ENCODE measurements at regions not wholly inside any gene's neighbourhood (a gene's known extent, or its start where the extent isn't known, plus 50 kb on each side); places are given as distances from the start of the nearest gene placed in this dataset.

- no peak overlapping the region for H3K4me3 Mint-ChIP-seq
- CTCF ChIA-PET, result no interaction called here
- H3K27me3 Mint-ChIP-seq, result no peaks in the 10 kb centered on the region
- H3K27ac Mint-ChIP-seq, result no peak overlapping the region
- DNase-seq, result no peak
- H3K27ac ChIP-seq (ENCODE audit: low read depth, low read length), result no peak overlapping the region
- no peaks in the 10 kb centered on the region for H3K9me3 ChIP-seq (ENCODE audit: control insufficient read depth in 2 of 3, low read length in 3 of 3)
- no peak overlapping the region for H3K4me3 ChIP-seq (ENCODE audit: low read length)
- intact Hi-C loops (cut with micrococcal nuclease), result no loop called here
- no peak for ATAC-seq
- H3K36me3 Mint-ChIP-seq, result no peaks in the 10 kb centered on the region
- no peaks in the 10 kb centered on the region for H3K4me1 Mint-ChIP-seq
- no peaks in the 10 kb centered on the region for H3K27me3 ChIP-seq (ENCODE audit: control insufficient read depth in 2 of 2, insufficient read depth in 2 of 2, low read length in 2 of 2)
- POLR2A ChIA-PET, result no interaction called here
- peaks cover 0 to 33% (median 2%) of the 10 kb centered on the region in 11 donors for H3K9me3 Mint-ChIP-seq
- no peaks in the 10 kb centered on the region for H3K36me3 ChIP-seq (ENCODE audit: control insufficient read depth in 2 of 3, insufficient read depth in 3 of 3, low read length in 3 of 3)
- no peaks in the 10 kb centered on the region for H3K4me1 ChIP-seq (ENCODE audit: control insufficient read depth in 2 of 2, insufficient read depth in 2 of 2, low read length in 2 of 2)
Observed at GRCh38 chr4:12178614-12179610, 750.2 kb upstream of the HS3ST1 start.

DNA sequence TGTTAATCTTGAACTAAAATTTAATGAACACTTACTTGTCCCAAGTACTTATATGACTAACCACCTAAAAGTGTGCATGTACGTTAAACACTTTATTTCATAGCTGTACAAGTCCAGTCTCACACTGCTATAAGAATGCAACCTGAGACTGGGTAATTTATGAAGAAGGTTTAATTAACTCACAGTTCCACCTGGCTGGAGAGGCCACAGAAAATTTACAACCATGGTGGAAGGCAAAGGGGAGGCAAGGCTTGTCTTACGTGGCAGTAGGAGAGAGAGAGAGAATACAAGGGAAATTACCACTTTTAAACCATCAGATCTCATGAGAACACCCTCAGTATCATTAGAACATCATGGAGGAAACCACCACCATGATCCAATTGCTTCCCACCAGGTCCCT lies 748.7 kb upstream of the HS3ST1 start:
- no peaks in the 10 kb centered on the region for H3K4me1 Mint-ChIP-seq
- Histone ChIP-seq H3K27me3 (ENCODE audit: control insufficient read depth in 2 of 2, insufficient read depth in 2 of 2, low read length in 2 of 2) (no peaks in the 10 kb centered on the region), H3K4me3 (ENCODE audit: low read length) (no peak overlapping the region), H3K4me1 (ENCODE audit: control insufficient read depth in 2 of 2, insufficient read depth in 2 of 2, low read length in 2 of 2) (no peaks in the 10 kb centered on the region), H3K36me3 (ENCODE audit: control insufficient read depth in 2 of 3, insufficient read depth in 3 of 3, low read length in 3 of 3) (no peaks in the 10 kb centered on the region), H3K27ac (ENCODE audit: low read depth, low read length) (no peak overlapping the region), H3K9me3 (ENCODE audit: control insufficient read depth in 2 of 3, low read length in 3 of 3) (no peaks in the 10 kb centered on the region)
- H3K27me3 Mint-ChIP-seq, result no peaks in the 10 kb centered on the region
- DNase-seq (no peak), ATAC-seq (no peak)
- no peak overlapping the region for H3K4me3 Mint-ChIP-seq
- no peak overlapping the region for H3K27ac Mint-ChIP-seq
- H3K36me3 Mint-ChIP-seq, result no peaks in the 10 kb centered on the region
- intact Hi-C loops (cut with micrococcal nuclease), result no loop called here
- CTCF ChIA-PET, result no interaction called here
- POLR2A ChIA-PET, result no interaction called here
- H3K9me3 Mint-ChIP-seq, result peaks cover 0 to 25% (median 3%) of the 10 kb centered on the region in 11 donors

- no peaks in the 10 kb centered on the region for H3K27me3 ChIP-seq (ENCODE audit: control insufficient read depth in 2 of 2, insufficient read depth in 2 of 2, low read length in 2 of 2)
- no peaks in the 10 kb centered on the region for H3K4me1 ChIP-seq (ENCODE audit: control insufficient read depth in 2 of 2, insufficient read depth in 2 of 2, low read length in 2 of 2)
- Mint-ChIP-seq H3K4me1 (no peaks in the 10 kb centered on the region), H3K36me3 (peaks cover 0 to 6% (median 0%) of the 10 kb centered on the region in 5 donors), H3K27me3 (peaks cover 0 to 6% (median 0%) of the 10 kb centered on the region in 5 donors), H3K4me3 (no peak overlapping the region), H3K27ac (no peak overlapping the region), H3K9me3 (peaks cover 0 to 25% (median 1%) of the 10 kb centered on the region in 11 donors)
- ChIA-PET CTCF (no interaction called here), POLR2A (no interaction called here)
- H3K36me3 ChIP-seq (ENCODE audit: control insufficient read depth in 2 of 3, insufficient read depth in 3 of 3, low read length in 3 of 3), result no peaks in the 10 kb centered on the region
- intact Hi-C loops (cut with micrococcal nuclease), result no loop called here
- no peak overlapping the region for H3K4me3 ChIP-seq (ENCODE audit: low read length)
- H3K27ac ChIP-seq (ENCODE audit: low read depth, low read length), result no peak overlapping the region
- DNase-seq, result no peak
- ATAC-seq, result no peak
- H3K9me3 ChIP-seq (ENCODE audit: control insufficient read depth in 2 of 3, low read length in 3 of 3), result no peaks in the 10 kb centered on the region
Observed at GRCh38 chr4:12173496-12173895, 744.8 kb upstream of the HS3ST1 start.

- ChIA-PET CTCF (no interaction called here), POLR2A (no interaction called here)
- H3K9me3 ChIP-seq (ENCODE audit: control insufficient read depth in 2 of 3, low read length in 3 of 3), result no peaks in the 10 kb centered on the region
- Mint-ChIP-seq H3K27ac (no peak overlapping the region), H3K4me3 (no peak overlapping the region), H3K27me3 (peaks cover 0 to 6% (median 0%) of the 10 kb centered on the region in 5 donors), H3K4me1 (no peaks in the 10 kb centered on the region), H3K36me3 (peaks cover 0 to 6% (median 0%) of the 10 kb centered on the region in 5 donors), H3K9me3 (peaks cover 0 to 16% (median 1%) of the 10 kb centered on the region in 11 donors)
- no peak for DNase-seq
- H3K4me3 ChIP-seq (ENCODE audit: low read length), result no peak overlapping the region
- H3K4me1 ChIP-seq (ENCODE audit: control insufficient read depth in 2 of 2, insufficient read depth in 2 of 2, low read length in 2 of 2), result no peaks in the 10 kb centered on the region
- H3K36me3 ChIP-seq (ENCODE audit: control insufficient read depth in 2 of 3, insufficient read depth in 3 of 3, low read length in 3 of 3), result no peaks in the 10 kb centered on the region
- no peaks in the 10 kb centered on the region for H3K27me3 ChIP-seq (ENCODE audit: control insufficient read depth in 2 of 2, insufficient read depth in 2 of 2, low read length in 2 of 2)
- no peak for ATAC-seq
- intact Hi-C loops (cut with micrococcal nuclease), result no loop called here
- no peak overlapping the region for H3K27ac ChIP-seq (ENCODE audit: low read depth, low read length)
Observed at GRCh38 chr4:12172198-12172973, 743.7 kb upstream of the HS3ST1 start.

DNA sequence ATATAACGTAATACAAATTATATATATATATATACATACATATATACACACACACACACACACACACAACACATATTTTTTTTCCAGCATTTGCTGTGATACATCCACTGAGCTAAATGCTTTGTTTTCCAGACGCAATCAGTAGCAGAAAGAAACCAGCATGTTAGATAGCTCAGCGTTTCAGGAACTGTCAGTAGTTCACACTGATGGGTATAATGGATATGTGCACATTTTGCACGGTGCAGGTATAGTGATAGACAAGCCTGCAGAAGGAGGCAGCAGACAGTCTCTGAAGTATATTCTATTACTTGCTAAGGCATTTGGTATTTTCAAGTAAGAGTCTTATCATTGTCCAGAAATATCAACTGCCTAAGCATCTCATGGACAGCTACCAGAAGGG lies 741.6 kb upstream of the HS3ST1 start:
- no peaks in the 10 kb centered on the region for H3K9me3 ChIP-seq (ENCODE audit: control insufficient read depth in 2 of 3, low read length in 3 of 3)
- H3K27me3 ChIP-seq (ENCODE audit: control insufficient read depth in 2 of 2, insufficient read depth in 2 of 2, low read length in 2 of 2), result no peaks in the 10 kb centered on the region
- Mint-ChIP-seq H3K9me3 (peaks cover 0 to 26% (median 0%) of the 10 kb centered on the region in 11 donors), H3K4me3 (no peak overlapping the region), H3K4me1 (no peaks in the 10 kb centered on the region), H3K27me3 (peaks cover 0 to 6% (median 0%) of the 10 kb centered on the region in 5 donors), H3K36me3 (peaks cover 0 to 6% (median 0%) of the 10 kb centered on the region in 5 donors), H3K27ac (no peak overlapping the region)
- H3K4me1 ChIP-seq (ENCODE audit: control insufficient read depth in 2 of 2, insufficient read depth in 2 of 2, low read length in 2 of 2), result no peaks in the 10 kb centered on the region
- DNase-seq, result no peak
- no peak overlapping the region for H3K27ac ChIP-seq (ENCODE audit: low read depth, low read length)
- H3K4me3 ChIP-seq (ENCODE audit: low read length), result no peak overlapping the region
- no peak for ATAC-seq
- intact Hi-C loops (cut with micrococcal nuclease), result no loop called here
- POLR2A ChIA-PET, result no interaction called here
- CTCF ChIA-PET, result no interaction called here
- H3K36me3 ChIP-seq (ENCODE audit: control insufficient read depth in 2 of 3, insufficient read depth in 3 of 3, low read length in 3 of 3), result no peaks in the 10 kb centered on the region

GRCh38 chr4:12165616-12166015 lies 736.9 kb upstream of the HS3ST1 start:
- ATAC-seq (no peak), DNase-seq (no peak)
- H3K4me1 Mint-ChIP-seq, result no peaks in the 10 kb centered on the region
- Histone ChIP-seq H3K4me1 (ENCODE audit: control insufficient read depth in 2 of 2, insufficient read depth in 2 of 2, low read length in 2 of 2) (no peaks in the 10 kb centered on the region), H3K36me3 (ENCODE audit: control insufficient read depth in 2 of 3, insufficient read depth in 3 of 3, low read length in 3 of 3) (no peaks in the 10 kb centered on the region), H3K4me3 (ENCODE audit: low read length) (no peak overlapping the region), H3K9me3 (ENCODE audit: control insufficient read depth in 2 of 3, low read length in 3 of 3) (peaks cover 0 to 4% (median 0%) of the 10 kb centered on the region in 3 experiments), H3K27me3 (ENCODE audit: control insufficient read depth in 2 of 2, insufficient read depth in 2 of 2, low read length in 2 of 2) (no peaks in the 10 kb centered on the region), H3K27ac (ENCODE audit: low read depth, low read length) (no peak overlapping the region)
- CTCF ChIA-PET, result no interaction called here
- H3K36me3 Mint-ChIP-seq, result peaks cover 0 to 9% (median 0%) of the 10 kb centered on the region in 5 donors
- H3K9me3 Mint-ChIP-seq, result peaks cover 0 to 25% (median 7%) of the 10 kb centered on the region in 11 donors
- H3K27me3 Mint-ChIP-seq, result peaks cover 0 to 6% (median 0%) of the 10 kb centered on the region in 5 donors
- no peak overlapping the region for H3K27ac Mint-ChIP-seq
- intact Hi-C loops (cut with micrococcal nuclease), result no loop called here
- no peak overlapping the region for H3K4me3 Mint-ChIP-seq
- POLR2A ChIA-PET, result no interaction called here

Measured in naive thymus-derived CD4-positive, alpha-beta T cell (primary cell).